HuH-7.5 (cell line): ENCODE measurements at regions not wholly inside any gene's neighbourhood (a gene's known extent, or its start where the extent isn't known, plus 50 kb on each side); places are given as distances from the start of the nearest gene placed in this dataset.

ENCODE experiments used
- DNase-seq: peaks from one replicate; pipeline ENCODE4 v3.0.0; 2011; ENCODE audit warnings: low spot score

GRCh38 chr9:4384750-4385149, 84.9 kb upstream of the GLIS3 start:
- DNase-seq, result no peak

- DNase-seq, result no peak
Measured at GRCh38 chr9:4382722-4383317, 83.0 kb upstream of the GLIS3 start.

GRCh38 chr9:4381744-4382143, 81.9 kb upstream of the GLIS3 start:
- DNase-seq, result no peak

GRCh38 chr9:4380406-4380805, 80.5 kb upstream of the GLIS3 start:
- no peak for DNase-seq

GRCh38 chr9:4375424-4376200, 75.7 kb upstream of the GLIS3 start:
- DNase-seq, result peak; percentile 5

- DNase-seq, result no peak
Measured at GRCh38 chr9:4371108-4371507, 71.2 kb upstream of the GLIS3 start.

GRCh38 chr9:4370501-4370900, 70.6 kb upstream of the GLIS3 start:
- DNase-seq, result no peak

- DNase-seq, result peak; percentile 26
Measured at GRCh38 chr9:4366591-4367330, 66.9 kb upstream of the GLIS3 start.

GRCh38 chr9:4365055-4365454, 65.2 kb upstream of the GLIS3 start:
- no peak for DNase-seq

GRCh38 chr9:4362281-4362680, 62.4 kb upstream of the GLIS3 start:
- no peak for DNase-seq

GRCh38 chr9:4359016-4359415, 59.1 kb upstream of the GLIS3 start:
- DNase-seq, result no peak

GRCh38 chr9:4357929-4358328, 58.1 kb upstream of the GLIS3 start:
- DNase-seq, result no peak

GRCh38 chr9:4356306-4356705, 56.4 kb upstream of the GLIS3 start:
- no peak for DNase-seq

- no peak for DNase-seq
Measured at GRCh38 chr9:4353236-4353635, 53.4 kb upstream of the GLIS3 start.

- no peak for DNase-seq
Measured at GRCh38 chr9:4349816-4350418, 50.0 kb upstream of the GLIS3 start.
